Loucy (cell line): ENCODE measurements at regions not wholly inside any gene's neighbourhood (a gene's known extent, or its start where the extent isn't known, plus 50 kb on each side); places are given as distances from the start of the nearest gene placed in this dataset.

Experiments
- H2AFZ ChIP-seq: fragments of 200-600 bp; sonication (generic); 2 replicates; pipeline ENCODE4 v1.6.0; 2016; ENCODE audit warnings: antibody characterized with exemption, mild to moderate bottlenecking, low read length, moderate library complexity
- H3F3A ChIP-seq: fragments of 200-600 bp; 2 replicates; pipeline ENCODE4 v1.6.0; 2016; ENCODE audit warnings: antibody characterized with exemption, low read depth, mild to moderate bottlenecking
- H3K27me3 ChIP-seq: fragments of 200-600 bp; sonication (generic); 2 replicates; pipeline ENCODE4 v1.6.1; 2014; ENCODE audit warnings: low read length, mild to moderate bottlenecking; ENCODE audit not compliant: insufficient read depth, poor library complexity, severe bottlenecking
- H3K36me3 ChIP-seq: fragments of 200-600 bp; sonication (generic); 2 replicates; pipeline ENCODE4 v1.6.1; 2016; ENCODE audit warnings: low read length; ENCODE audit not compliant: insufficient read depth
- H3K4me1 ChIP-seq: fragments of 200-600 bp; sonication (generic); 2 replicates; pipeline ENCODE4 v1.5.1; 2014; ENCODE audit warnings: low read length, mild to moderate bottlenecking; ENCODE audit not compliant: insufficient read depth, poor library complexity, severe bottlenecking
- H3K4me2 ChIP-seq: fragments of 200-600 bp; sonication (generic); 2 replicates; pipeline ENCODE4 v1.6.0; 2014; ENCODE audit warnings: antibody characterized with exemption, low read length, low read depth, mild to moderate bottlenecking; ENCODE audit not compliant: poor library complexity, severe bottlenecking
- H3K4me3 ChIP-seq: fragments of 200-600 bp; sonication (generic); 2 replicates; pipeline ENCODE4 v1.5.1; 2014; ENCODE audit warnings: low read length, mild to moderate bottlenecking, mixed read lengths; ENCODE audit not compliant: poor library complexity, severe bottlenecking
- H3K79me2 ChIP-seq: fragments of 200-600 bp; sonication (generic); 2 replicates; pipeline ENCODE4 v1.6.1; 2014; ENCODE audit warnings: low read length; ENCODE audit not compliant: insufficient read depth
- H3K9ac ChIP-seq: fragments of 200-600 bp; sonication (generic); 2 replicates; pipeline ENCODE4 v1.6.0; 2014; ENCODE audit warnings: mild to moderate bottlenecking, low read depth, low read length, moderate library complexity; ENCODE audit not compliant: poor library complexity, severe bottlenecking
- H3K9me2 ChIP-seq: fragments of 200-600 bp; sonication (generic); replicated peaks from 2 replicates; pipeline ENCODE4 v1.6.1; 2016; ENCODE audit warnings: low read depth, low read length, mixed read lengths
- H3K9me3 ChIP-seq: fragments of 200-600 bp; sonication (generic); 2 replicates; pipeline ENCODE4 v1.6.1; 2014; ENCODE audit warnings: mild to moderate bottlenecking, antibody characterized with exemption, low read length, low read depth; ENCODE audit not compliant: insufficient read depth
- H4K20me1 ChIP-seq: fragments of 200-600 bp; sonication (generic); 2 replicates; pipeline ENCODE4 v1.6.0; 2014; ENCODE audit warnings: antibody characterized with exemption, low read length, mild to moderate bottlenecking; ENCODE audit not compliant: insufficient read depth, poor library complexity, severe bottlenecking
- EZH2phosphoT487 ChIP-seq: fragments of 200-600 bp; IDR thresholded peaks from 2 replicates; pipeline ENCODE4 v1.6.1; 2018; ENCODE audit warnings: antibody characterized with exemption, mild to moderate bottlenecking, moderate library complexity, borderline replicate concordance
- TF ChIP-seq, protein P1 (sequence below): fragments of 200-600 bp; sonication (generic); conservative IDR thresholded peaks from 2 replicates; pipeline ENCODE4 v1.5.1; 2014; ENCODE audit warnings: mild to moderate bottlenecking, antibody characterized with exemption, low read length

- Histone ChIP-seq H3K9me2 (no peaks in the 10 kb centered on the region), H3K36me3 (no peaks in the 10 kb centered on the region), H4K20me1 (no peaks in the 10 kb centered on the region), H3K4me3 (no peak overlapping the region), H3K27me3 (no peaks in the 10 kb centered on the region), H3K79me2 (no peaks in the 10 kb centered on the region), H3F3A (no peaks in the 10 kb centered on the region), H3K4me2 (no peak overlapping the region), H2AFZ (no peak overlapping the region), H3K9me3 (no peaks in the 10 kb centered on the region), H3K4me1 (no peaks in the 10 kb centered on the region), H3K9ac (no peak overlapping the region)
- TF ChIP-seq, protein P1, sequence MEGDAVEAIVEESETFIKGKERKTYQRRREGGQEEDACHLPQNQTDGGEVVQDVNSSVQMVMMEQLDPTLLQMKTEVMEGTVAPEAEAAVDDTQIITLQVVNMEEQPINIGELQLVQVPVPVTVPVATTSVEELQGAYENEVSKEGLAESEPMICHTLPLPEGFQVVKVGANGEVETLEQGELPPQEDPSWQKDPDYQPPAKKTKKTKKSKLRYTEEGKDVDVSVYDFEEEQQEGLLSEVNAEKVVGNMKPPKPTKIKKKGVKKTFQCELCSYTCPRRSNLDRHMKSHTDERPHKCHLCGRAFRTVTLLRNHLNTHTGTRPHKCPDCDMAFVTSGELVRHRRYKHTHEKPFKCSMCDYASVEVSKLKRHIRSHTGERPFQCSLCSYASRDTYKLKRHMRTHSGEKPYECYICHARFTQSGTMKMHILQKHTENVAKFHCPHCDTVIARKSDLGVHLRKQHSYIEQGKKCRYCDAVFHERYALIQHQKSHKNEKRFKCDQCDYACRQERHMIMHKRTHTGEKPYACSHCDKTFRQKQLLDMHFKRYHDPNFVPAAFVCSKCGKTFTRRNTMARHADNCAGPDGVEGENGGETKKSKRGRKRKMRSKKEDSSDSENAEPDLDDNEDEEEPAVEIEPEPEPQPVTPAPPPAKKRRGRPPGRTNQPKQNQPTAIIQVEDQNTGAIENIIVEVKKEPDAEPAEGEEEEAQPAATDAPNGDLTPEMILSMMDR: peak; percentile 58
- no peak for TF ChIP-seq EZH2phosphoT487
Observed at GRCh38 chr2:71995067-71995665, 152.5 kb downstream of the CYP26B1 start.

GRCh38 chr2:71992036-71992435 is 155.6 kb downstream of the CYP26B1 start:
- Histone ChIP-seq H2AFZ (no peak overlapping the region), H3K9me3 (no peaks in the 10 kb centered on the region), H3K9ac (no peak overlapping the region), H3K36me3 (no peaks in the 10 kb centered on the region), H3K79me2 (no peaks in the 10 kb centered on the region), H3K27me3 (no peaks in the 10 kb centered on the region), H3K4me3 (no peak overlapping the region), H3K9me2 (no peaks in the 10 kb centered on the region), H3K4me1 (no peaks in the 10 kb centered on the region), H4K20me1 (no peaks in the 10 kb centered on the region), H3F3A (no peaks in the 10 kb centered on the region), H3K4me2 (no peak overlapping the region)
- no peak for TF ChIP-seq EZH2phosphoT487
- TF ChIP-seq, protein P1: no peak

DNA sequence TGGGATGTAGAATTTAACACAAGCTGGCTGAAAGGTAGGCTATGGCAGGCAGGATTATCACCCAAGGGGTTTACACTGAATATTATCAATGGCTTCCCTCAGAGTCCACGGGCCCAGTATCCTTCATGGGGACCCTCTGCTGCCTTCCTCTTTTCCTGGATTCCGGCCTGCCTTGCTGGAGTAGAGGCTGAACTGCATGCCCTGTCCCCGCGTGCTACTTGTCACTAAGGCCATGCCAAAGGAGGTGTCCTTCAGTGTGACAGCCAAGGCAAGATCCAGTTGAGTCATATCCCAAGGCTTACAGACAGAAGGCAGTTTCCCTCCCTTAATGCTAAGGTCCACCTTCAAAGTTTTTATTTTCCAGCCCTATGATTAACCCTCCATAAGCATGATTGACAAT is 156.3 kb downstream of the CYP26B1 start:
- H3K36me3 ChIP-seq: no peaks in the 10 kb centered on the region
- no peaks in the 10 kb centered on the region for H3K27me3 ChIP-seq
- H3K4me1 ChIP-seq: no peaks in the 10 kb centered on the region
- TF ChIP-seq, protein P1: no peak
- no peak for TF ChIP-seq EZH2phosphoT487
- H2AFZ ChIP-seq: no peak overlapping the region
- no peaks in the 10 kb centered on the region for H3K79me2 ChIP-seq
- H3K9ac ChIP-seq: no peak overlapping the region
- no peaks in the 10 kb centered on the region for H3F3A ChIP-seq
- H4K20me1 ChIP-seq: no peaks in the 10 kb centered on the region
- H3K9me2 ChIP-seq: no peaks in the 10 kb centered on the region
- no peak overlapping the region for H3K4me3 ChIP-seq
- H3K4me2 ChIP-seq: no peak overlapping the region
- H3K9me3 ChIP-seq: no peaks in the 10 kb centered on the region
